IMR-90 (cell line): ENCODE measurements at regions not wholly inside any gene's neighbourhood (a gene's known extent, or its start where the extent isn't known, plus 50 kb on each side); places are given as distances from the start of the nearest gene placed in this dataset.

Source experiments
- ATAC-seq: fragments of 200-7000 bp; cut with Tn5 transposase; 2 replicates; pipeline ENCODE4 v1.9.1; 2020; ENCODE audit warnings: low read depth, mild to moderate bottlenecking, moderate library complexity
- BruUV-seq: library from RNA; stranded (reverse); fragments of 400-500 nt; replicated peaks from 2 replicates; lab custom pipeline; 2021; lab: Mats Ljungman, UMichigan
- CTCF ChIA-PET: fragments of 300-600 bp; formaldehyde crosslinking; extraction: SDS; loops from one replicate; lab custom pipeline; 2021; ENCODE audit warnings: antibody characterized with exemption; lab: Yijun Ruan, JAX
- POLR2A ChIA-PET: fragments of 300-600 bp; sonication (Branson Sonifier 250); formaldehyde crosslinking; loops from one replicate; lab custom pipeline; 2022; ENCODE audit warnings: antibody characterized with exemption; ENCODE audit not compliant: unreplicated experiment; lab: Charles Lee
- DNase-seq: peaks from one replicate; pipeline ENCODE4 v3.0.0; 2013
- H2AFZ ChIP-seq: replicated peaks from 2 replicates; pipeline ENCODE3; 2013; ENCODE audit warnings: low read length, mild to moderate bottlenecking; ENCODE audit not compliant: poor library complexity
- H2AK5ac ChIP-seq: 2 replicates; pipeline ENCODE4 v1.6.1; 2013; ENCODE audit warnings: low read depth, low read length, inconsistent platforms
- H2AK9ac ChIP-seq: replicated peaks from 2 replicates; pipeline ENCODE3; 2013; ENCODE audit warnings: mild to moderate bottlenecking, low read depth, low read length, moderate library complexity; ENCODE audit not compliant: poor library complexity
- H2BK120ac ChIP-seq: 2 replicates; pipeline ENCODE4 v1.6.1; 2013; ENCODE audit warnings: low read depth, low read length, inconsistent platforms
- H2BK15ac ChIP-seq: 3 replicates; pipeline ENCODE4 v1.6.1; 2013; ENCODE audit warnings: low read depth, low read length, inconsistent platforms
- H2BK20ac ChIP-seq: 2 replicates; pipeline ENCODE4 v1.6.1; 2013; ENCODE audit warnings: low read depth, mild to moderate bottlenecking, inconsistent platforms, low read length, moderate library complexity
- H2BK5ac ChIP-seq: 2 replicates; pipeline ENCODE4 v1.6.1; 2013; ENCODE audit warnings: mild to moderate bottlenecking, low read depth, low read length, inconsistent platforms; ENCODE audit not compliant: poor library complexity, severe bottlenecking
- H3K14ac ChIP-seq: replicated peaks from 2 replicates; pipeline ENCODE4 v1.6.1; 2013; ENCODE audit warnings: low read depth, low read length, inconsistent platforms
- H3K18ac ChIP-seq: 2 replicates; pipeline ENCODE4 v1.6.1; 2013; ENCODE audit warnings: low read depth, low read length, control low read depth
- H3K23ac ChIP-seq: 2 replicates; pipeline ENCODE4 v1.6.1; 2013; ENCODE audit warnings: low read depth, low read length, inconsistent platforms
- H3K27ac ChIP-seq: 2 replicates; pipeline ENCODE4 v1.5.1; 2013; ENCODE audit warnings: mild to moderate bottlenecking, control low read depth, low read length; ENCODE audit not compliant: insufficient read depth
- H3K27me3 ChIP-seq: 2 replicates; pipeline ENCODE4 v1.6.1; 2013; ENCODE audit warnings: low read length; ENCODE audit not compliant: control insufficient read depth, insufficient read depth
- H3K36me3 ChIP-seq: 2 replicates; pipeline ENCODE4 v1.6.1; 2013; ENCODE audit warnings: low read length, mixed read lengths; ENCODE audit not compliant: control insufficient read depth, insufficient read depth
- H3K4ac ChIP-seq: 2 replicates; pipeline ENCODE4 v1.6.1; 2013; ENCODE audit warnings: low read depth, low read length, inconsistent platforms
- H3K4me1 ChIP-seq: 2 replicates; pipeline ENCODE4 v1.6.1; 2013; ENCODE audit warnings: low read length, mixed read lengths; ENCODE audit not compliant: control insufficient read depth, insufficient read depth
- H3K4me2 ChIP-seq: 2 replicates; pipeline ENCODE4 v1.6.1; 2013; ENCODE audit warnings: low read depth, mild to moderate bottlenecking, control low read depth, low read length, moderate library complexity
- H3K4me3 ChIP-seq: 2 replicates; pipeline ENCODE4 v1.5.1; 2013; ENCODE audit warnings: low read depth, mild to moderate bottlenecking, control low read depth, low read length, moderate library complexity; ENCODE audit not compliant: insufficient read depth
- H3K56ac ChIP-seq: 2 replicates; pipeline ENCODE4 v1.6.1; 2013; ENCODE audit warnings: low read length, inconsistent platforms; ENCODE audit not compliant: insufficient read depth; ENCODE audit errors: extremely low read depth
- H3K79me1 ChIP-seq, 2 experiments: 2 replicates each; pipeline ENCODE4 v1.6.1; 2013; ENCODE audit warnings: low read length in 2 of 2, inconsistent platforms in 1 of 2, low read depth in 1 of 2
- H3K9ac ChIP-seq: 2 replicates; pipeline ENCODE4 v1.6.1; 2013; ENCODE audit warnings: low read depth, low read length, control low read depth
- H3K9me1 ChIP-seq: 2 replicates; pipeline ENCODE4 v1.6.1; 2013; ENCODE audit warnings: low read length, inconsistent platforms; ENCODE audit not compliant: insufficient read depth
- H3K9me3 ChIP-seq: 2 replicates; pipeline ENCODE4 v1.6.1; 2013; ENCODE audit warnings: low read length; ENCODE audit not compliant: control insufficient read depth, insufficient read depth
- H4K20me1 ChIP-seq: 2 replicates; pipeline ENCODE4 v1.6.1; 2013; ENCODE audit warnings: low read length, inconsistent platforms; ENCODE audit not compliant: insufficient read depth
- H4K5ac ChIP-seq: 2 replicates; pipeline ENCODE4 v1.6.1; 2013; ENCODE audit warnings: mild to moderate bottlenecking, low read depth, low read length, control low read depth
- H4K8ac ChIP-seq, 2 experiments: 2 replicates each; pipeline ENCODE4 v1.6.1; 2013; ENCODE audit warnings: low read depth in 2 of 2, low read length in 2 of 2, control low read depth in 1 of 2, inconsistent platforms in 1 of 2
- H4K91ac ChIP-seq: 2 replicates; pipeline ENCODE4 v1.6.1; 2013; ENCODE audit warnings: low read depth, low read length, inconsistent platforms; ENCODE audit not compliant: insufficient read depth
- CEBPB ChIP-seq: IDR thresholded peaks from 2 replicates; pipeline ENCODE4 v1.6.1; 2012; ENCODE audit warnings: low read depth, low read length, improper control_type of control experiment
- MAFK ChIP-seq: IDR thresholded peaks from 2 replicates; pipeline ENCODE4 v1.6.1; 2012; ENCODE audit warnings: low read depth, low read length, improper control_type of control experiment
- WGBS, 2 experiments: methylation state at CpG; one replicate each; pipeline versions ENCODE4 v1.1.5 to v1.1.7; 2013; ENCODE audit warnings: missing lambda C conversion rate in 2 of 2; ENCODE audit not compliant: insufficient read length in 1 of 2; ENCODE audit errors: extremely low coverage in 2 of 2; 5-methylcytosine and 5-hydroxymethylcytosine counted together
- dilution Hi-C: fragments of 300-500 bp; cut with HindIII; formaldehyde crosslinking; loops from one replicate; pipeline ENCODE4 v1.14.3; 2018; ENCODE audit warnings: low sequenced_read_pairs; ENCODE audit not compliant: unreplicated experiment
- in situ Hi-C: fragments of 300-500 bp; cut with MboI; formaldehyde crosslinking; loops from 3 replicates; pipeline ENCODE4 v1.14.3; 2019; ENCODE audit warnings: low sequenced_read_pairs, inconsistent platforms, mixed read lengths
- intact Hi-C: fragments of 100-400 bp; cut with micrococcal nuclease; formaldehyde crosslinking; loops from 2 replicates; pipeline ENCODE4 v1.10.0; 2022

DNA sequence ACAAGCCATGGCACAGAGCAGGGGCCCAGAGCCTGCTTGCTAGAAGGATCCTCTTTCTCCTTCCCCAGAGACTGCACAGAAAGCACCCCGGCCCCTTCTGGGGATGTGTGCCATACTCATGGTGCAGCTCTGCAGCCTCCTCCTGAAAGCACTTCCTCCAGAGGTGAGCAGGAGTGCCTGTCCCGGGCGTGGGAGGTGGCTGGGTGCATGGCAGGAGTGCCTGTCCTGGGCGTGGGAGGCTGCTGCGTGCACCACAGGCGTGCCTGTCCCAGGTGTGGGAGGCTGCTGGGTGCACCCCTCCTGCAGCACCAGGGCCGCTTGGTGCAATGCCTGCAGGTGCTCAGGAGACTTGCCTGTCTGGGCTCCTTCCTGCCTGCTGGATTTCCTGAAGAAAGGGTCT lies 913.3 kb downstream of the UQCRFS1 start:
- ChIA-PET POLR2A (no interaction called here), CTCF (no interaction called here)
- Histone ChIP-seq H4K91ac (no peak overlapping the region), H3K9me3 (peaks cover 32% of the 10 kb centered on the region), H2BK15ac (no peak overlapping the region), H4K8ac (no peak overlapping the region), H3K9ac (no peak overlapping the region), H4K5ac (no peak overlapping the region), H2AK9ac (peak overlapping the region; percentile 65), H2AK5ac (no peak overlapping the region), H3K56ac (no peak overlapping the region), H2BK5ac (no peak overlapping the region), H3K23ac (no peak overlapping the region), H2BK20ac (no peak overlapping the region), H3K4me2 (no peak overlapping the region), H2BK120ac (no peak overlapping the region), H3K14ac (no peak overlapping the region), H3K27me3 (no peaks in the 10 kb centered on the region), H3K9me1 (no peaks in the 10 kb centered on the region), H3K4me1 (no peaks in the 10 kb centered on the region), H3K79me1 (no peaks in the 10 kb centered on the region), H3K4ac (no peak overlapping the region), H3K36me3 (no peaks in the 10 kb centered on the region), H3K4me3 (no peak overlapping the region), H3K27ac (no peak overlapping the region), H4K20me1 (no peaks in the 10 kb centered on the region), H3K18ac (no peak overlapping the region), H2AFZ (no peak overlapping the region)
- no peak for DNase-seq
- no CpG with 5 or more reads among the region's 7 CpGs for WGBS, 2 experiments
- dilution Hi-C loops = no loop called here
- in situ Hi-C loops = no loop called here
- no peak for TF ChIP-seq CEBPB
- no peak for TF ChIP-seq MAFK
- no peak for ATAC-seq
- BruUV-seq = no TSS peak
- intact Hi-C loops = no loop called here
